ENCODE measurements at regions not wholly inside any gene's neighbourhood (a gene's known extent, or its start where the extent isn't known, plus 50 kb on each side); places are given as distances from the start of the nearest gene placed in this dataset.

DNA sequence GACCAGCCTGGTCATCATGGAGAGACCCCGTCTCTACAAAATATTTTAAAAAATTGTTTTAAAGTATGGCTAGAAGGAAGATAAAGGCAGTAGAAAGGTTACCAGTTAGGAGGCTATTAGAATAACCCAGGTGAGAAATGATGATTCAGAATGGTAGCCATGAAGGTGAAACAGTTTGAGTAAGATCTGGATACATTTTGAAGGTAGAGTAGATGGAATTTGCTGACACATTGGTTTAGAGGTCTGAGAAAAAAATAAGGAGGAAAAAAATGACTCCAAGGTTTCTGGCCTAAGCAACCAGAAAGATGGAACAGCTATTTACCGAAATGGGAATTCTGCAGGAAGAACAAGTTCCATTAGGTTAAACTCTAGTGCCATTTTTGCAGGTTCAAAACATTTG, 167.9 kb upstream of the TAB2 start:
- no peak for DNase-seq (ENCODE audit: low read depth)

DNA sequence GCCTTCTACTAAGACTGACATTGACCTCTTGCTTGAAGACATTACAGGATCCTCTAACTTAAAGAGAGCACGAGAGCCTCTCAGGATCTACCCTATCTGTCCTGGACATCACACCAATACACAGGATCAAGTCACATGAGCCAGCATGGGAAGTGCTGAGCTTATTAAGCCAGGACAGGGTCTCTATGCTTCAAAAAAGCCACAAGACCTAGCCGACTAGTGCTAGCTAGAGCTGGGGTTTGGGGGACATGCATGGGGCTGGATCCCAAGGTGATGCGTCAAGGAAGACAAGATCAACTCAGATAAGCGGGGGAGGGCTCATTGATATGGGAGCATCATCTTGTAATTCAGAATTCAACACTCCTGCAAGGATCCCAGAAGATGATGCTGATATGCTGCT, 167.2 kb upstream of the TAB2 start:
- DNase-seq (ENCODE audit: low read depth): no peak

DNA sequence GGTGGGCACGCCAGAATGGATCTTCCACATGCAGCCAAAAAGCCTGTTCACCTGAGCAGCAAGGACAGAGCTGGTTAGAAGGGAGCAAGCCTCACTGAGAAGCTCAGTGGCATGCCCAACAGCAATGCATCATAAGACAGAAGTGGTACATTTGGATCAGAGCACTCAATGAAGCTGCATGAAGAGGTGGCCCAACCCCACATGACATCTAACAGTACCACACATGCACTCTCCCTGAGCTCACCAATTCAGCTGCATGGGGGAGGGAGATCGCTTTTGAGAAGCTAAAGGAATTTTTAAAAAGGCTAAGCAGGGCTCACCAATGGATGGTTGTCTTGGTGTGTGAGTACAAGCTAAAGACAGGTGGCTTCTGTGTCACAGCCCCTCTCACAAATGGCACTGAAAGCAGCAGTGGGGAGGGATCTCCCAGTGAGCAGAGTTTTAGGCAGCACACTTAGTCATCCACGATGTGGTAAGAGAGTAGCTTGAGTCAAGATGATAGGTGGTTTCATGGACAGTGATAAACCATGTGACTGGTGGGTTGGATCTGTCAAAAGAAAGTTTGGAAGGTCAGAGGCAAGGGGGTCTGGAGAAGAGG, 166.6 kb upstream of the TAB2 start:
- DNase-seq (ENCODE audit: low read depth): no peak

DNA sequence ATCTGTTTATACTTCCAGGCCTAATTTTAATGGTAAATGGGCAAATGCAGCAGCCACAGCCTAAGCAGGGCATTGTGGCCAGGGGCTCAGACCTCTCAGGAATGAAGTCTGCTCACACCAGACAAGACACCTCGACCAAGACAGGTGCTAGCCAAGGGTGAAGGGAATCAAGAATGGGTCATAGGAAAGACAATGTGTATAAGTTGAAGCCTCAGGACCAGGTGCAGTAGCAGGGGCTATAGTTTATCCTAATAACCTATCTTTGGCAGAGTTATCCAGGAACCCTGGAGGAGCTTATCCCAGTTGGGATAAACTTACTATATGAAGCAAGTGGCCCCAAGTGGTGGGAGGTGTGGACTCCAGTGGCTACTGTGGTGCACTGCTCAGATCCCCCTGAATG, 165.0 kb upstream of the TAB2 start:
- no peak for DNase-seq (ENCODE audit: low read depth)

DNA sequence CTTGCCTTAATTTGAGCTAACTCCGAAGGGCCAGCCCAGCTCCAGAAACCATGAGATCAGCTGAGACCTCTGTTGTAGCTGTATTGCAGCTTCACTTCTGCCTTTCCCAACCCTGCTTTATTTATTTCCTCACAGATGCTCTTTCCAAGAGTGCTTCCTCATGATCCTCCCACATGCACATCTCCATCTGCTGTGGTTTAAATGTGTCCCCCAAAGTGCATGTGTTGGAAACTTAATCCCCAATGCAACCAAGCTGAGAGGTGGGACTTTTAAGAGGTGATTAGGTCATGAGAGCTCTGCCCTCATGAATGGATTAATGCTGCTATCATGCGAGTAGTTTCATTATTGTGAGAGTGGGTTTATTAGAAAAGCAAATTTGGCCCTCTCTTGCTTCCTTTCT, 164.4 kb upstream of the TAB2 start:
- no peak for DNase-seq (ENCODE audit: low read depth)

DNA sequence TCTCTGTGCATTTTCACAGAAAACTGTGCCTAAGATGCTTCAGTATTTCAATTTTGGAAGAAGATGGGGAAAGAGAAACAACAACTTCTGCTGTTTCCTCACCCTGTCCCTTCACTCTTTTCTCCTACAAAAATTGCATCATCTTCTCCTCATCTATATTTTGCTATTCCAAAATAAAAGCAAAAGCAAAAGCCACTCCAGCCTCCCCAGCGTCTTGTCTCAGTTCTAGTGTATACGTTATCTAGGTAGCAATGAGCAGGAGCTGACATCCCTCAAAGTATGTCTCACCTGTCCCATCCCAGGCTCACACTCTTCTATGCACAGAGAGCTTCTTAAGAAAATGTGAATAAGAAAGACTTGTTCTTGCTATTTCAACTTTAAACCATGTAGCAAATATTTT, 163.8 kb upstream of the TAB2 start:
- DNase-seq (ENCODE audit: low read depth): no peak

DNA sequence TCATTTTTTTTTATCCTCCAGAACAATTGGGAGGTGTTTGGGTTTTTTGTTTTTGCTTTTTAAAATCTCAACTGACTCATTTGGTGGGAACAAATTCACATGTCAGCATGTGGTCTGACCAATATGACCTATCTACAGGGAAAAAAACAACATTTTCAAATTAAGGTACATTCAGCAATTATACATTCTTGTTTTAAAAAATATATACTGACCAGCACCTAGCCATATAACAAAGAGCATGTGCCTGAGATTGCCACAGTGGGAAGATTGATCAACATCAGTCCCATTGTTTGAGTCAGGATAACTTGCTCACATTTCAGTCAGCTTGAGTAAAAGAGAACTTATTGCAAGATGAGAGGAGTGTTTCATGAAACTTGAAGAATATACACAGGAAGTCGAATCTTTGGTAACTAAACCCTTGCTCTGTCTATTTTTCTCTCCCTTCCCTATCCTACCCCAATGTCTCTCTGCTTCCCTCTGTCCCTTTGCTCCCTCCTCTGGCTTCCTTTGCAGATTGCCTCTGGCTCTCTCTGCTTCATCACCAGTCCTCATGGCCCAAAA, 163.2 kb upstream of the TAB2 start:
- DNase-seq (ENCODE audit: low read depth): no peak

DNA sequence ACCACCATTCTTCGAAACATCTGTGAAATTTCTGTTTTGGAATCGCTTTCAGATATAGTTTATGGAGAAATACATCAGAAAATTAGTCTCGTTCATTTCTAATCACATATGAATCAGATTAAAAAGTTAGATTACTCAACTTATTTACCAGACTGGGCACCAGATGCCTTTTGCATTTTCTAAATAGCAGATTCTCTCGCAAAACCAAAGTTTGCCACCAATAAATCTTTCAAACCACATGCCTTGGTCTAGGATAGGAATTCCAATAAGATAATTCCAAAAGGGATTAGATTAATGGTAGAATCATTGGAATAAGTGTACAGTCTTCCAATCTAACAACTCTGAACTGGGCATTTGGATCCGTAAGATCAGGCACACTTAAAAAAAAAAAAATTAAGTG, 160.4 kb upstream of the TAB2 start:
- no peak for DNase-seq (ENCODE audit: low read depth)

DNA sequence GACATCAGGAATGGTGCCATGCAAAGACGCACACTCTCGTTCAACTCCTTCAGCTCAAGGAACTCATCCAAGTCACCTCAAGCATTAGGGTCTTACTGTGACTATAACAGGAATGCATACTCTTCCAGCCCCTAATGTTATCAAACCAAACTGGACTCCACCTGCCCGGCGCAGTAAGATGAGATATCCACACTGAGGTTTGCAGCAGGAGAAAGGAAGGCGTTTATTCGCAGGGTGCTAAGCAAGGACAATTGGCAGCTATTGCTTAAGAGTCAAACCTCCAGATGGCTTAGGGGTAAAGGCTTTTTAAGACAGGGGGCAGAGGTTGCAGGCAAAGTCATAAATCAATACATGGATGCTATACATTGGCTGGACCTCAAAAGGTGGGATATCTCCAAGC, 159.4 kb upstream of the TAB2 start:
- DNase-seq (ENCODE audit: low read depth): no peak

DNA sequence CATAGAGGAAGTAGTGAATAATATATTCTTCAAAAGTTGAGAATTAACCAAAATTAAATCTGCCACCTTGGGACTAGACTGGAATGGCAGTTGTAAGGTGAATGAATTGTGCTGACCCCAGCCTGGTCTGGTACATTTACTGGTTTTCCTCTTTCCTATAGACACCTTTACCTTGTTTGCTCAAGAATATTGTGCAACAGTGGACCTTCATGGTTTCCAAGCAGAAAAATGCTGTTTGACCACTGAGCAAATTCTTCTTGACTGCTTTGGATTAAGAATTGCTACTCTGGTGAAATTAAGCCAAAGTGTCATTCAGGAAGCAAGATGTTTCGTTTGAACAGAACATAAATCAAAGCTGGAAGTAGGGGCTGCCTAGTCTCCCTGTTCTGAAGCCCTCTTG, 156.6 kb upstream of the TAB2 start:
- no peak for DNase-seq (ENCODE audit: low read depth)

DNA sequence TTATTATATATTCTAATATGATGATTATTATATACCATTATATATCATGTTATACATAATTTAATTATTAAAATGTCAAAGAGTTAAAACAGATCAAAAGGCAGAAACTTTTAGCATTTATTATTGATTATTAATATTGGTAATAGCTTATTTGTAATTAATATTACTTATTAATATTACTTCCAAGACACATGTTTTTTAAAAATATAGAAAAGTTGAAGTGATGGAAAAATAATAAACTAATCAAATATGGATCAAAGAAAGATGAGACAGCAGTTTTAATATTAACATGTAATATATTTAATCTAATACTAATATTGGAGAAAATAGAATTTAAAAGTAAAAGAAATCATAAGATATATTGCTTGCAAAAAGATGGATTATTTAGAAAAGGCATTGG, 154.6 kb upstream of the TAB2 start:
- no peak for DNase-seq (ENCODE audit: low read depth)

DNA sequence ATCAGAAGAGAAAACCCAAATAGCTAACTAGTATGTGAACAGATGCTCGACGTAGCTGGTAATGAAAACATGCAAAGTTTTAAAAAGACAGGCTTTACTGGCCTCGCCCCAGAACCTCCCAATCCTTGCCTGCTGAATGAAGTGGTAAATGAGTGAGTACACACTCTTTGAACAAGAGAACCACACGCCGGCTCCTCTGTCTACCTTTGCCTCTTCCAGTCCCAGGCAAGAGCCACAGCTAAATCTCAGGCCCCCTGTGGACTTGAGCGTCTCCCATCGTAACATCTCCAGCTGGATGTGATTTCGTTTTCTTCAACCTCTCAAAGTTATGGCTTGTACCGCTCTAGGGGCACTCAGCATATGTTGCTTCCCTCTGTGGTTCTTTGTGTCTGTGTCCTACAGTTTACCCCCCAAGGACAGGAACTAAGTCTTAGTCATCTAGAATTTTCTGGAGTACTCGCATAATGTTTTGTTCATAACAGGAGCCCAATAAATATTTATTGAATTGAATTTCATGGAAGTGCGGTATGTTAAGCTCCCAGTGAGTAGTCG, 153.2 kb upstream of the TAB2 start:
- no peak for DNase-seq (ENCODE audit: low read depth)

DNA sequence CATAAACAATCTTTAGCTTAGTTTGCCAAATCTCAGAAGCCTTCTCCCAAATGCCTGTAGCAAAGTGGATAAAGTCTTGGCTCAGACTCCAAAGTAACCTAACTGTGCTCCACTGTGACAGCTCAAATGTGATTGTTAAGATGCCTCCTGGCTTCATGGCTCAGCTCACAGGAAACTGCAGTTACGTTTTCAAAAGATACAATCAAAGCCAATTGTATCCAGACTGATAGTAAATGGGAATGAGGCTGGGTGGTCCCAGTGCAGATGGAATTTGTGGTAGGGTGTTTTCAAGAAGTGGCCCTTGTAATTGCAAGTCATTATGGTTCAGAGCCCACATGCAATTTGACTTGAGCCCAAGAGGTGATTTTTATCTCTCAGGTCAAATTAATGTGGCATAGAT, 151.2 kb upstream of the TAB2 start:
- DNase-seq (ENCODE audit: low read depth): no peak

DNA sequence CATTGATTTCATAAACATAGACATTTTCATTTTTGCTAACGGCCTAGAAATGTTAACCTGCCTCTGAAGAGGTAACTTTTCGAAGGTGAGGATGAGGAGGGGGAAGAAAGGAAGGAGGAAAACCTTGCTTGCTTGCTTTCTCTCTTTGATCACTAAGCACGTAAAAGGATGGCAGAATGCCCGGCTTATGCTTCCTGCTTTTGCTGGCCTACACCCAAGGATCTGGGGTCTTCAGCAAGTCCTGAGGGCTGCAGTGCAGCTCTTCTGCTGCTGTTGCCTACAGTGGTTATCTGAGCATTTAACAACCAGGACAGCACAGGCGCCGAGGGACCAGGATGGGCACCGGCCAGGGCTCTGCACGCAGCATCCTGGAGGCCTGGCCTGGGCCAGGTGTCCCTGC, 150.8 kb upstream of the TAB2 start:
- DNase-seq (ENCODE audit: low read depth): no peak

DNA sequence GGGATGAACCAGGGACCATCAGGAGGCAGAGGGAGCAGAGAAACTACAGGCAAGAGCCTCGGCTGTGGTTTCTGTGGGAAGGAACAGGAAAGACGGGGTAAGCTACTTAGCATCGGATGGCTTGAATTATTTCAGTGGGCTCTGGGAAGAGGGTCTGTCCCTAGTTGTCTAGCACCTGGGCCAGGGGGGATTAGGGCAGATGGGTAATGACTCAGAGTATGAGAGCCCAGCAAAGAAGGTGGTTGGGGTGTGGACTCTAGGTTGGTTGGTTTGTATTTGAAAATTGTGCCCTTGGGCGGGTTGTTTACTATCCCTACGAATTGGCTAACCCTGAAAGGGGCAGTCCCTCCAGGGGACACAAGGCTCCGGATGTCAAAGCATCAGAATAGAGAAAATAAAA, 148.5 kb upstream of the TAB2 start:
- DNase-seq (ENCODE audit: low read depth): no peak

DNA sequence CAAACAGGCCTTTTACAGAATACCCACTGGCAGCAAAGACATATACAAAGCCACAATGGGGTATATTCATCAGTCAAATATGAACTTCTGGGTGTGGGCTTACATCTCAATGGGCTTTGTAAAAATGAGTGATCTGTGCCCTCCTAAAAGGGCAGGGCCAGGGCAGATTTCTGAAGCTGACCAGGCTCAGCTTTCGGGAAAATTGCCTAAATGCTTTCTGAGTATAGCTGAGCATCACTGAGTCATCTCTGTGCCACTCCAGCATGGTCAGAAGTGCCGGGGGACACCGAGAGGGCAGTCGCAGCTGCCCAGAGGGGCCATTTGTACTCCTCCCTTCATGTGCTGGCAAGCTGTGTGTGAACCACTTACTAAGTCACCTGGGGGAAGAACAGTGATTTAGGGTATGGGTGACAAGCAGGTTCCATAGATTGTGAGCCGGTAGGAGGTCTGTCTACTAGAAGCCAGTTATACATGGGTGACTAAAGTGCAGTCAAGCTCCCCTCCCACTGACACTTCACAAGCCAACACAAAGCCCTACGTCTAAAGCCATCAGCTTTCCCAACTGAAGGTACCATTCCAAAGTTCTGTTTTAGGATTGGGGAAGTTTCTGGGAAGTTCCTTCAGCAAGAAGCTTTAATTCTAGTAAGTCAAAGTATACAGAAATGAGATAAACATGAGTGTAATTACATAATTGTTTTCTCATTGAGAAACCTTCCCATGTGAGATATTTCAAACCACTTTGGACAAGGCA, 147.6 kb upstream of the TAB2 start:
- DNase-seq (ENCODE audit: low read depth): no peak

DNA sequence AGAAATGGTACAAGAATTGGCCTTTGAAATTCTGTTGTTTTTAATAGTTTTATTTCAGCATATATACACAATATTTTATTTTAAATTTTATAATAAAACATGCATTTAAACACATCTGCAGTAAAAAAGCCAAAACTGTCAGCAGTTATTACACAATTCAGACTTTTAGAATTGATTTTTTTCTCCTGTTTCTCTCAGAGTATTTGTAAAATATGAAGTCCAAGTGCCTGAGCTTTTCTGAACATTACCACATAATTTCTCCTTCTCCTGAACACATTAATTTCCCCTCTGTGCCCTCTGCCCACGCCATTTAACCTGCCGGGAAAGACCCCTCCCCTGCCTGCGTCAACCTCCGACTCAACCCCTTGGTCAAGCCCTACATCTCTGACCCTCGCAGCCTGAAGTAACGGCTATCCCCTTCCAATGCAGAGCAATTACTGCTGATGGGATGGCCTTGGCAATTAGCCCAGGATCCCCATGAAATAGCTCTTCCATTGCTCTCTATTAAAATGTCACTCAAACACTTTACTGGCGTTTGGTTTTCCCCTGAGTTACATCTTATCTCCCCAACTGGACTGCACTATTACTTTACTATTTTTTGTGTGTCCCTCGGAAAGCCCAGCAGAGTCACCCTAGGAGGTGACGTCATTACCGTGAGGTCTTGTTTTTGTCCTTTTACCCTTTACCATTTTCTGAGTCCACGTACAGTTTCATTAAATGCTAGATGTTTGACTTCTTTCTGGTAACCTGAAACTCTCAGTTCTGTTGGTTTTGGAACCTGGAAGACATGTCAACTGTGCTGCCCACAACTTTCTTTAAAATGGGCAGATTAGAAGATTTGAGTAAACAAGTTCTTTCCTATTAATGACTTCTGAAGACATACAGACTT, 146.7 kb upstream of the TAB2 start:
- DNase-seq (ENCODE audit: low read depth): no peak

DNA sequence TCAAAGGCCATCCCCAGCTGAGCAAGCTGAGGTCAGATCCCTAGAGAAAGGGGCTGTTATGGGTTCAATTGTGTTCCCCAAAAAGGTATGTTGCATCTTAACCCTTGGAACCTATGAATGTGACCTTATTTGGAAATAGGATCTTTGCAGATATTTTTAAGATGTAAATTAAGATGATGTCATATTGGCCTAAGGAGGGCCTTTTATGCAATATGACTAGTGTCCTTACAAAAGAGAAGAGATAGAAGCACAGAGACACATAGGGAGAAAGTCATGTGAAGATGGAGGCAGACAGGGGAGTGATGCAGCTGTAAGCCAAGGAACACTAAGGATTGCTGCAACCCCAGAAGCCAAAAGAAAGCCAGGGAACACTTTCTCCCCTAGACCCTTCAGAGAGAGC, 144.3 kb upstream of the TAB2 start:
- no peak for DNase-seq (ENCODE audit: low read depth)

DNA sequence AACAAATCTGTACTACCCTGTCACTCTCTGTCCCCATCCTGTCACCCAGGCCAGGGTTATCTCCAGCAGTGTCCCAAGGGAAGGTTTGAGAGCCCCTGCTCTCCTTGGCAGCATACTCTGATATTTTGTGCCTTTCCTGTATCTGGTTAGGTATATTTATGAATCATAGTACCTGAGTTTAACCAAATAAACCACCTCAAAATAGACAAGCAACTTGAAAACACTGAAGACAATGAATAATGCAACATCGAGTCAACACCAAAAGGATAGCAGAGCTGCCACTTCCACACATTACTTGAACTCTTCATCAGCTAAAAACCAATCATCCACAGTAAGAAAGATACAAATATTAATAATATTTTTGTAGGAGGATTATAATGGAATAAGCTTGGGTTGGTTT, 142.6 kb upstream of the TAB2 start:
- no peak for DNase-seq (ENCODE audit: low read depth)

DNA sequence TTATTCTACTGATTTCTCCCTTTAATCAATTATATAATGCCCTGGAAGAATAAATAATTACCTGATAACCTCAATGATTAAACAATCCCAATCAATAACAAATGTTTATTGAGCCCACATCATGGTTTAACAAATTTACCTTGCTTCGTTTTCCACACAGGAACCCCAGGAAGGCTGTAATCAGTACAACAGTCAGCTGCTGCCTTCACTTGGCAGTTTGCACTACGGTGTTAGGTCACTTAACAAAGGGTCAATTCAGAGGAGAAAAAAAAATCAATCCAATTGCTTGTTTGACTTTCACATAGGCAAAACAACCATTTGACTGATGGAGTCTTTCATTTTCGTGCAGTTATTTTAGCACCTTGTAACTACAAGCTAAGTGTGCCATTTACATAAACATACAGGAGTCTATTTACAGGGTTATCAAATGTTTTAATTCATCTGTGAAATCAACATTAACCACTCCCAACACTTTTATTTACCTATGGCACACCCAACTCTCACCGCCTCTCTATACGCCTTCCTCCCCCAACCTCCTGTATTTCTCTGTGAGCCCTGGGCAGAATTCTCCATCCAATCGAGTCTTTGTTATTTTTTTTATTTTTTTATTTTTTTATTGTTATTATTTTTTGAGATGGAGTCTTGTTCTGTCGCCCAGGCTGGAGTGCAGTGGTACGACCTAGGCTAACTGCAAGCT, 140.4 kb upstream of the TAB2 start:
- no peak for DNase-seq (ENCODE audit: low read depth)

DNA sequence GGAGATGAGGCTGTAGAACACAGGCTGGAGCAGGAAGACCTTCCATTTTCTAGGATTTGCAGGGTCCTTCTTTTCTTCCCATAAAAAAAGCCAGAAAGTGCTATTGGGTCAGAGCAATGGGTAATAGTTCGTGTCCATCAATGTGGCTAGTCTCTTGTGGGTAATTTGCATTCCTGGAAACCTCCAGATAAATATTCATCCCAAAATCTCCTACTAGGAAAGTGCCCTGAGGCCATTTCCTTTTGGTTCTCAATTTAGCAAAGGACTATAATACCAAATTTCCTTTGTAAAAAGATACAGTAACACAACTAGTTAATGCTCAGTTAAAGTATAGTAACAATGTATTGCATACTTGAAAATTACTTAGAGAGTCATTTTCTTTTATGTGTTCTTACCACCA, 138.1 kb upstream of the TAB2 start:
- no peak for DNase-seq (ENCODE audit: low read depth)

DNA sequence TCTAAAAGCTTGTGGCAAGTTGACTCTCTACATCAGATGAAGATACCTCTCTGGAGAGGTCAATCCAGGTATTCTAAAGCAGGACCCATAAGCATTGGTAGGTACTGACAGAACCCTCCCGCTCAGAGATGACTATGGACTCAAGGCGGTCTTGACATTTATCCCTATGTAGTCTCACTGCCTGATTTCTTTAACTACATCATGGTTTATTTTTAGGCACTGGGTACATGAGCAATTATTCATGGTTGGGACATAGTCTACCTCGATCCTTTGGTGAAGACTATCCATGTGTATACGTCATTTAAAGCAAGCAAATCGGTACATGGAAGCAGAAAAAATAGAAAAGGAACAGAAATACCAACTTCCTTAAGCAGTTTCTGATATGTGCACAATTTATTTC, 136.2 kb upstream of the TAB2 start:
- DNase-seq (ENCODE audit: low read depth): no peak

Data from activated T-cell treated with anti-CD3 and anti-CD28 coated beads for 1 hour (primary cell).